ENCODE measurements at regions not wholly inside any gene's neighbourhood (a gene's known extent, or its start where the extent isn't known, plus 50 kb on each side); places are given as distances from the start of the nearest gene placed in this dataset.
"Not testable (repeated sequence)": the region's sequence is repeated elsewhere in the genome, so short reads cannot be mapped to it uniquely, and the experiment has no call there.

DNA sequence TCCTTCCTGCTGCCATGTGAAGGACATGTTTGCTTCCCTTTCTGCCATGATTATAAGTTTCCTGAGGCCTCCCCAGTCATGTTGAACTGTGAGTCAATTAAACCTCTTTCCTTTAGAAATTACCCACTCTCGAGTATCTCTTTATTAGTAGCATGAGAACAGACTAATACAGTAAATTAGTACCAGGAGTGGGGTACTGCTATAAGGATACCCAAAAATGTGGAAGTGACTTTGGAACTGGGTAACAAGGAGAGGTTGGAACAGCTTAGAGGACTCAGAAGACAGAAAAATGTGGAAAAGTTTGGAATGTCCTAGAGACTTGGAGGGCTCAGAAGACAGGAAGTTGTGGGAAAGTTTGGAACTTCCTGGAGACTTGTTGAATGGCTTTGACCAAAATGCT lies 283.0 kb upstream of the DEPDC1 start:
- TF ChIP-seq CTCF, POLR2A (IDR thresholded peaks at IDR 0.05): not testable (repeated sequence)
